Left cardiac atrium (tissue), 4 donors: ENCODE measurements at regions not wholly inside any gene's neighbourhood (a gene's known extent, or its start where the extent isn't known, plus 50 kb on each side); places are given as distances from the start of the nearest gene placed in this dataset.
A peak's percentile ranks its signal among the peaks of the same experiment; 100 is the strongest.

Experiments
- ATAC-seq, 2 donors: fragments of 200-7000 bp; cut with Tn5 transposase; one replicate each; pipeline ENCODE4 v1.9.1; 2020; ENCODE audit warnings: mild to moderate bottlenecking in 2 of 2, moderate library complexity in 2 of 2
- DNase-seq: peaks from one replicate; pipeline ENCODE4 v3.0.0-alpha.2; 2020
- intact Hi-C, 2 donors: fragments of 100-400 bp; cut with DNase I; formaldehyde crosslinking; loops; one replicate each; pipeline versions ENCODE4 v1.14.1 to v1.15.1; 2022 to 2023
- donor health status: DM: no; HTN: yes; CAD: no.
- donor health status: DM: no; HTN: yes; CAD: no; lungs with severe emphysema.
- donor health status: DM: yes; HTN: yes; CAD: no.
- donor health status: Dilated cardiomyopathy.

DNA sequence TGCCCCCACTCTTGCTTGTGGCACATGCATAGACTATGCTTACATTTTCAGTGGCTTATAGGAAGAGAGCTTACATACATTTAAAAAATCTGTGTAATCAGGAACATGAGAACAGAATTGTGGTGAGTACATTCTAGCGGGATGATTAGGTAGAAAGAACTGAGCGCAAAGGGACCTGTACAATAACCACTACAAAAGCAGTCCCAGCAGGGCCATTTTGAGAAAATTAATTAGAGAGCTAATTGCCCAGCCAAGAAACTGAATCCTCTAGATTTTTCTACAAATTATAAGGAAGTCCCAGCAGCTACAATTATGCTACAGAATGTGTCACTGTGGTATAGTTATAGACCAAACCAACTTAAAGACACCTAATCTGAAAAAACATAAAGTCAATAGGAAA, 105.6 kb upstream of the TNFAIP3 start:
- intact Hi-C loops, result no loop called here
- no peak for ATAC-seq

DNA sequence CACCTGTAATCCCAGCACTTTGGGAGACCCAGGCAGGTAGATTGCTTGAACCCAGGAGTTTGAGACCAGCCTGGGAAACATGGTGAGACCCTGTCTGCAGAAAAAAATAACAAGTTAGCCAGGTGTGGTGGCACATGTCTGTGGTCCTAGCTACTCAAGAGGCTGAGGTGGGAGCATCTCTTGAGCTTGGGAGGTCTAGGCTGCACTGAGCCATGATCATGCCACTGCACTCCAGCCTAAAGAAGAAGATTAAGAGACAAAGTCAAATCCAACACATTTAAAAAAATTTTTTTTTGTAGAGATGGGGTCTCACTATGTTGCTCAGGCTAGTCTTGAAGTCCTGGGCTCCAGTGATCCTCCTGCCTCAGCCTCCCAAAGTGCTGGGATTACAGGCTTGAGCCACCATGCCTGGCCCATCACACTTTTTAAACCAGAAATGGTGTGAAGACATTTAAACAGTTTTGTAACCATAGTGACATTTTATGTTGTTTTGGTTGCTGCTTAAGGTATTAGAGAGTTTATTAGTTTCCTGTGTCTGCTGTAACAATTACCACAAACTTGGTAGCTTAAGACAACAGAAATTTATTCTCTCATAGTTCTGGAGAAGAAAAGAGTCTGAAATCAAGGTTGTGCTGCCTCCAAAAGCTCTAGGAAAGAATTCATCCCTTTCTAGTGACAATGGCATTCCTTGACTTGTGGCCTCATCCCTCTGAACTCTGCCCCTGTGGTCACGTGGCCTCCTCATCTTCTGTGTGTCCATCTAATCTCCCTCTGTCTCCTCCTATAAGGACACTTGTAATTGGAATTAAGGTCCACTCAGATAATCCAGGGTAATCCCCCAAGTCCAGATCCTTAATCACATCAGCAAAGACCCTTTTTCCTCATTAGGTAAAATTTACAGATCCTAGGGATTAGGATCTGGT, 104.6 kb upstream of the TNFAIP3 start:
- no peak for ATAC-seq
- intact Hi-C loops, result no loop called here
- no peak for DNase-seq

More for the DNA sequence above, 105.6 kb upstream of the TNFAIP3 start:
- DNase-seq, result no peak

DNA sequence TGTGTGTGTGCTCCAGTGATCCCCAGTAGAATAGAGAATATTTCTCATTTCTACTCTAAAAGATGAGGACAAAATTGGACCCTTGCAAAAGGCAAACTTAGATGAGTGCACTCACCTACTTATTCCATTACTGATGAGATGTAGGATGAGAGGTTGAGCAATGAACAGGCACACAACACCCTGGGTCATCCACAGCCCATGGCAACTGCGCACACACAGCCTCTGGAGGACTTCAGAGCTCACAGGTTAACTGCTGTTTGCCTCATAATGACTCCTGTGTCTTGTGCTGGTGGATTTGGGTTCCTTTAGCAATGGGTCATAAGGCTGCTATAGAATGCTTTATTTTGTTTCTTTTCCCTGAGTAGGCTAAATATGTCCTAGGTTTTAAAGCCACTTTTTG, 103.6 kb upstream of the TNFAIP3 start:
- ATAC-seq (no peak), DNase-seq (no peak)
- intact Hi-C loops, result no loop called here

DNA sequence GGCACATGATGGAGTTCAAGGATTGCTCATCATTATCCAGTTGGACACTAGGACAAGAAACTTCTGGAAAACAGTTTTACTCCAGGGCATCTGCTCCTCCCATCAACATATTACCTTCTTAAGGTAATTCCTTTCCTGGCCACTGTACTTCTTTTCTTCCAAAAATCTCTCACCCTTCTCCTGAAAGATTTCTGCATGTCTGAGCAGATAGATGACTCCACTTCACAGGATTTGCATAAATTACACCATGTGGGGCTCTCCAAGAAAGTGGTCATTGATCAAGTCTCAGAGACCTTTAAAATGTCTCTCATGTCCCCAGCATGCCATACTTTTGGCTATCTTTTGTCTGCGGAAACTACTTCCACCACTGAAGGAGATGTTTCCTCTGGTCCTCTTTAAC, 103.2 kb upstream of the TNFAIP3 start:
- DNase-seq (no peak), ATAC-seq (no peak)
- intact Hi-C loops, result no loop called here

DNA sequence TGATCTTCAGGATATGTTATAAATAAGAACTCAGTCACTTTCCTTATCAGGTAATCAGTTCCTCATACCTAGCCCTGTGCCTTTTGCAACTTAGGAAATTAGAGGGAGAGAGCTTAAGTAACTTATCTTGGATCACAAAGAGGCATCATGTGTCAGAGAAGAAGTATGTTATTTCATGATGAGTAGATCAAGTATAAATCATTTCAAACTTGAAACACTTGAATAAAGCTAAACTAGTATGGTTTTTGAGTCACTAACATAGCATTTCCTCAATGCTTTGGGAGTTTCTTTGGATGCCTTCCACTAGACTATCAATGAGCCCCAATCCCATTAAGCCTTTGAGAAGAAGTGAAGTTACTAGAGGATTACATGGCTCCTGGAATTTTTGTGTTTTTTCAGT, 102.6 kb upstream of the TNFAIP3 start:
- intact Hi-C loops, result no loop called here
- ATAC-seq (no peak), DNase-seq (no peak)

DNA sequence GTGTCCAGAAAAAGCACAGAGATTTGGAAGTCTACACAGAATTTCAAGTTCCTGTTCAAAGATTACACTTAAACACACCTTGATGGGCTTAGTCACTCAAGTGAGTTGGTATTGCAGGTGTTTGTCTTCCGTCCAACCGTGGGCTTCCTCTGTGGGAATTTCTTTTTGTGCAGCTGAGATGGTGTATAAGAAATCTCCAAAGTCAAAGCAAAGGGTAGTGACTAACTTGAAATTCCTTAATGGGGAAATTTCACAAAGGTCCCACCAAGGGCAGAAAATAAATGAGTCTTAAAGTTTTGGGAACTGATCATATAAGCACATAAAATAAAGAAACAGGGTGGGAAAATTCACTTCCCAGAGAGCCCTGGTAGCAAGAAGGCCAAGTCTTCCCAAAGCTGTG, 102.0 kb upstream of the TNFAIP3 start:
- DNase-seq, result no peak
- no peak for ATAC-seq
- intact Hi-C loops, result no loop called here

DNA sequence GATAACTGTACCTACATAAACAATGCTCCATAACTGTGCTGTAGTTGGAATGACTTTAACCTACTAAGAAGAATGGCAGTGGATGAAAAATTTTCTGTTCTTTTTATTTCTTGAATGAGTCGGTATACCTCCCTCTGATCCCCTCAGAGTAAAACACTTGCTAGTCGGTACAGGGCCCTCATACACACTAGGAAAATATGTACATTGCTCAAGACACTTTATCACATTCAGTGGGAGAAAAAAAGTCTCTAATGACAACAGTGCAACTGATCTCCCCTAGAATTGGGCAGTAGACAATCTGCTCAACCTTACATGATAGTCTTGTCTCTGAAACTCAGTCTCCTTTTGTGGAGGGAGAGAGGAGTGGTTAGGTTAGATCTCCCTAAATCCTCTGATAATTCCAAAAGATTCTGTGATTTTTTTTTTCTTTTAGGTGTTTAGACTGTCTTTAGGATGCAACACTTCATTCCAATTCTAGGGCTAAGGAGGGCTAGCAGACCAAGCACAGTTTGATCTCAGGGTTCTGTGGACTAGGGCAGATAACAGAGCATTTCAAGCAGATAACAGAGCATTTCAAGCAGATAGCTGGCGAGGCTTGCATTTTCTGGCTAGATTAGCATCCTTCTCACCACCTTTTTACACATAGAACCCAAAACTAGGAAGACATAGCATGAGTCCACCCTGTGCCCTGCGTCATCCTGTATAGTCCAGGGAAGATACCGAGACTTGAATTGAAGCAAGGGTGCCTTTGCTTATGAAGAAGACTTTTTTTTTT, 100.3 kb upstream of the TNFAIP3 start:
- DNase-seq (no peak), ATAC-seq (no peak)
- intact Hi-C loops, result no loop called here

DNA sequence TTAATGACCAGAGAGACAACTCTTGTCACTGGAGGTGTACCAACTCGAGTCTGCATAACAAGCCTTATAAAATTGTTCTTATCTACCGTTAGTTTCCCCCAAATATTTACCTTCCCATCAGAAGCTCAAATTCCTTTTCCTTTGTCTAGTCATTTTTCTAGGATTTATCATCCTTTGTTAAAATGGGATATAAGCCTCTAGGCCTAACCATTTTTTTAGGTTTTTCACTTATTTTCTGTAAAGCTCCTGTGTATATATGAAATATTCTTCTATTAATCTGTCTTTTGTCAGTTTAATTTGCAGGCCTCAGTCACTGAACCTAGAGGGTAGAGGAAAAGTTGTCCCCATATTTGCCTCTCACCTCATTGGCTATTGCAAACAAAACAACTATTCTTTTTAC, 99.6 kb upstream of the TNFAIP3 start:
- DNase-seq (no peak), ATAC-seq (no peak)
- intact Hi-C loops, result no loop called here

DNA sequence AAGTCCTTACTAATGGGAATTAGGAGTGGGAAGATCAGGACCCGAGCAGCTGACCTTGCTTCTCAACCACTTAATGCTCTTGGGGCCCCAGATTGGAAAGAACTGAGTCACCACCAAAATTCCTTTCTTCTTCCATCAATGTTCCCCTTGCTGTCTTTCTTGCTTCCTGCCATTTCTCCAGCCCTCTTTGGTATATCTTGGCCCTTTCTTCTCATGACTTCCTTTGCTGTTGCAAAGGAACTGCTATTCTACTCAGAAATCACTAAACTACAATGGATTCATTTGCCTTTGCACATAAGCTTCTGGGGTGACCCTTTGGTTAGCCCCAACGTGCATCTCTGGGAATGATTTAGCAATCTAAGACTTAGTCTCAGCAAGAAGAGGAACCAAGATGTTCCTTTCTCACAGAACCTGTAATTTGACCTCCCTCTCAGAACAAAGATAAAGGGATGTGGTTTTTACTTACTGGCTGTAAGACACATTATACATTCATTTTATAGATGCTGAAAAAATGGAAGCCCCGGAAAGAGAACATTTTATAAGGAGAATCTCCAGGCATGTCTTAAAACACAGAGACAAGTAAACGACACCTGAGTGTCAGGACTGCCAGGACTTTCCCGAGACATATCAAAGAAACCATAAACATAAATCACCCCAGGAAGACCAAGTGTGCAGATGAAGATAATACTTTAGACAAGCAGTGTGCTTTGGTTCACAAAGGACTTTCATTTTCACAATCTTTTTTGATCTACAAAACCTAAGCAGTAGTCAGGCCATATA, 99.0 kb upstream of the TNFAIP3 start:
- ATAC-seq, result no peak
- no peak for DNase-seq
- intact Hi-C loops, result no loop called here

DNA sequence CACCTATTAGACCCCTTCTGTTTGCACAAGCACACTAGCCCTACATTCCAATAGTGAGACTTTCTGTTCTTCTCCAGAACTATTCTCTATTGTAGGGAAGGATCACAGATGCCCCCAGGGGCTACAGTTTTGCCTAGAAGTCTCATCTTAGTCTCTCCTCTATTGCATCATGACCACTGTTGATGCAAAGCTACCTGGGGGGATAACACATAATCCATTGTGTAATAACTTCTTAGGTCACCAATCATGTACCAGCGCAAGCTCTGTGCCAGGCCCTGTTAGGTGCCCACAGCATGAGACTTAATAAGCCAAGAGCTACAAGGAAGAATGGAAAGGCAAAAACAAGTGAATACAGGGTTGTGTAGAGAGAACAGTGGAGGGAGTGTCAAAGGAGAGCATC, 98.1 kb upstream of the TNFAIP3 start:
- intact Hi-C loops, result no loop called here
- ATAC-seq, result no peak
- no peak for DNase-seq

DNA sequence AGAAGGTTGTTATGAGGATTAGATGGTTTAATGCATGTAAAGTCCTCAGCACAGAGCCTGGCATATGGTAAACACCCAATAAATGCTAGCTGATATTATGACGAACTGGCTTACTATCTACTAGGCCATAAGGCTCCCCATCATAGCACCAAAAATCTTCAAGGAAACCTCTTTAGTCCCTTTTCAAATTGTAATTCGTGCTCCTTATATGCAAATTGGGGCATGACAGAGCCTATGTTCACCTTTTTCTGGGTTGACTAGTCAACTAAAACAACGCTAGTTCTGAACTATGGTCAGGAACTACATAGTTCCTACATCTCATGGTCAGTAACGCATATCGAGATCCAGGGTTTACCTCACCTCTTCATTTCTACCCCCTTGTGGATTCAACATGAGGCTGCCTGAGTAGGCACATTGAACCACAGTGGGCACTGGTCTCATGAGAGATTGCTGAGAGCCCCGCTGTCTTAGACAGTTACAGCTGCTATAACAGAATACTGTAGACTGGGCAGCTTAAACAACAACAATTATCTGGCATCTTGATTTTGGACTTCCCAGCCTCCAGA, 97.2 kb upstream of the TNFAIP3 start:
- ATAC-seq, result no peak
- no peak for DNase-seq
- intact Hi-C loops, result no loop called here

DNA sequence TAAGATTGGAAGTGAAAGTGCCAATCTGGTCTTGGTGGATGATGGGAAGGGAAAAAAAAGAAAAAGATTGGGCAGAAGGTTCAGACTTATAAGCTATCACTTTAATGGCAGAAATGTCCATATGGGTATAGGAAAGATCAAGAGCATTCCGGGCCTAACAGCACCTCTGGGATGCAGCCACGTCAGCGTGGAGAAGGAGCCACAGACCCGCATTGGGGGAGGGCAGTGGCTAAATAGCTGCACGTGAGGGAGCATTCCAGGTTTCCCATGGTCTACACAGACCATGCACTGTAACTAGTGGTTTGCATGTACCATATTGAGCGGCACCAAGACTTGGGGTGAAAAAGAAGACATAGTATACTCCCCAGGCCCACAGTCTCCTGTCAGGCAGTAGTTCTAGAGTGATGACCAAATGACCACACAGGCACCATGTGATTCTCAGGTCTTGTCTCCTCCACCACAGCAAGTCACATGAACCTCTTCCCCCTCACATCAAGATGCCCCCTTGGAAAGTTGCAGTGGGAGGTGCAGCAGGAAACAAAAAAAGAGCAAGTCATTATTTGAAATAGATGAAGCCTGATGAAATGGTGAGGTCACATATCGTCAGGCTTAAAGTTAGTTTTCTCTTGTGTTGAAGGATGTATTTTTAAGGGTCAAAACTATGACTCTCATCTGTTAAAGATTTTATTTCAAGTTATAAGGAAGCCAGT, 94.4 kb upstream of the TNFAIP3 start:
- DNase-seq (no peak), ATAC-seq (no peak)
- intact Hi-C loops, result no loop called here

DNA sequence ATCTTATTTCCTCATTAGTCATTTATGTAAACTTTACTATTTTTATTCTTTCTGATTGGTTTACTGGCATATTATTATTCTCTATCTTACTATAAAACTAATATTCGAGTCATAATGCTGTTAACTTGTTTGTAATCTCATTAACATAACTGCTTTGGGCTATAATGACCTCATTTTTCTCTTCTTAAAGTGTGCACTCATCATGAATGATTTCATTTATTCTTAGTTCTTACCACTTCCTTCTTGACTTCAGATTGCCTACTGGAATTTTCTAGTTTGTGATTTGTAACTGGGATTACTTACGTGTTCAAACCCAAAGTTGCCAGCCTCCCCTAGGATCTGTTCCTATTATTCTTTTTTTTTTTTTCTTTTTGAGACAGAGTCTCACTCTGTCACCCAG, 91.8 kb upstream of the TNFAIP3 start:
- no peak for ATAC-seq
- intact Hi-C loops, result no loop called here
- DNase-seq, result no peak

DNA sequence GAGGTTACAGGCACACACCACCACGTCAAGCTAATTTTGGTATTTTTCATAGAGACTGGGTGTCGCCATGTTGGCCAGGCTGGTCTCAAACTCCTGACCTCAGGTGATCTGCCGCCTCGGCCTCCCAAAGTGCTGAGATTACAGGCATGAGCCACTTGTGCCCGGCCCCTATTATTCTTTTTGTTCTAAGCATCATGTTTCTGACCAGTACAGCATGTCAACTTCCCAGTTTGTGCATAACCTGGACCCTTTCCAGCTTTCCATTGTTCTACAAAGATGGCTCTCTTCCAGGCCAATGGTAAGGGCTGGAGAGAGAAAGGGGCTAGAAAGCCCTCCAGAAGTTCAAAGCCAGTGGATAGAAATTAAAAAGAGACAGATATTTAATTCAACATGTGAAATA, 91.3 kb upstream of the TNFAIP3 start:
- DNase-seq, result no peak
- peak in 1 of 2 donors; percentile 39 for ATAC-seq
- intact Hi-C loops, result no loop called here

DNA sequence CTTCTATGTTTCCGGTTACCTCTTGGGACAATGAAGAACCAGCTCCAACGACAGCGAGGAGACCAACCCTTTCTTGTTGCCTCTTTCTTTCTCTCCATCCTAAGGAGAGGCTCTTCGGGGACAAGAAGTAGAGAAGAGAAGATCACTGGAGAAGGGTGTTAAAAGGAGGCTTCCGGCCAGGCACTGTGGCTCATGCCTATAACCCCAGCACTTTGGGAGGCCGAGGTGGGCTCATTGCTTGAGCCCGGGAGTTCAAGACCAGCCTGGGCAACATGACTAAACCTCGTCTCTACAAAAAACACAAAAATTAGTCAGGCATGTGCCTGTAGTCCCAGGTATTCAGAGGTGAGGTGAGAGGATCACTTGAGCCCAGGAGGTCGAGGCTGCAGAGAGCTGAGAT, 90.8 kb upstream of the TNFAIP3 start:
- ATAC-seq (no peak), DNase-seq (no peak)
- intact Hi-C loops, result no loop called here

DNA sequence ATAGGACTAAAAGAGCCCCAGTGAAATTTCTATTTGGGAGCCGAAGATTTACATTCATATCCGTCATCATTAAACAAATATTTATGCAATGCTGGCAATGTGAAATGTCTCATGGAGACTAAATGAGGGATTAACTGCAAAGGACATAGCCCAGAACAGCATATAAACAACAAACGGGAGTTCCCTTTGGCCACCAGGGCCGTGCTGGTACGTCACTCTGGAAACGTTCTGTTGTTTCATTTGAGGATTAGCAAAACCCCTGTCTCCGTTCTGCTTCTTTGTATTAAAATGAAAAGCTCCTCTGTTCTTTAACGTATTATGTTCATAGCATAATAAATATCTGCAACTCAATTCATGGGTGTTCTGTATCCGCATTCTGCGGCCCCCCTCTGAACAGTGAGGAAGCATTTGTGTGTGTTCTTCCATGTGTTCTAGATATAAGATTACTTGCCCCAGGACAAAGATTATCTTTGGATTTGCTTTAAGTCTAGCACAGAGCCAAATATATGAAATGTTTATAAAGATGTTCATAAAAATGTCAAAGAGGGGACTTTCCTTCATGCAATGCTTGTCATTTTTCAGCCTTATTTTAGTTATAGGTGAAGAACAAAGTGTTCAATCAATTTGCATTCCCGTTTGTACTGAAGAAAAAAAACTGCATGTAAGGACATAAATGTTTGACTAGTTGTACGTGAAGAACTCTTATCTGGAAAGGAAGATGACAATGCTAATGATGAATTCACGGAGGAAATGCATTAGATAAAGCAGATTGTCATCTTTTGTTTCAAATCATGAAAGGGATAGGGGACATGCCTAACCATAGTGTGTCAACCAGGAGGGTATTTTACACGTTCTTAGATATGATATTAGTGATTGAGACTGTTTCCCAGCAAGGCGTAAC, 90.0 kb upstream of the TNFAIP3 start:
- DNase-seq, result no peak
- no peak for ATAC-seq
- intact Hi-C loops, result no loop called here

DNA sequence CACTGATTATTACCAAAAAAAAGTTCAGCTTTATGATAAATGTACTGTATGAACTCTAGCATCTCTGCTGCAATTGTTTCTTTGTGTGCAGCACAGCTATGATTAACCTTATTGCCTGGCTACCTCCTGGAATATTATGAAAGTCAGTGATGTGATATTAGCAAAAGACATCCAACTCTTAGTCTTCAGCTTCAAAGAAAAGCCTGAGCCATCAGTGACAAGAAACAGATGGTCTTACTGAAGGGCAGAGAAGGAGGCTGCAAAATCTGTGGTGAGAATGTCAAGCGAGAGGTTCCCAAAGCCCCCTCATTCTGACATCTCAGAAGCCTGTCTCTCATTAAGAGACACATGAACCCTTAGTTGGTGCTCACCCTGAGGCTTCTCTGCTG, 89.4 kb upstream of the TNFAIP3 start:
- intact Hi-C loops, result no loop called here

DNA sequence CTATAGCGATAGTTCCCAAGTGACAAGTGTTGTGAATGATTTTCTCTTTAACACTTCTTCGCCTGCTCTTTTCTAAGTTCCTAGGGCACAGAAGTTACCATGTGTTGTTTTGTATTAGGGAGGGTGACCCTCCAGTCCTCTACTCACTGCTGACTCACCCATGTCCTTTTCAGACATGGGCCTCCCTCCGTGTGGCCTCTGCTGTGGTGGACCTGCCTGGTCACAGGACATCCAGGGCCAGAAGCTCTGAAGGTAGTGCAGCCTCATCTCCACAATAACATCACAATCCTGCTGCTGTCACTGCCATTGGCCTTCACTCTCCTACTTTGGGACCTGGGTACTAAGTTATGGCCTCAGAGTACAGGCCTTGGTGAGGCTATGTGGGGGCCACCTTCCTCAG, 87.1 kb upstream of the TNFAIP3 start:
- no peak for DNase-seq
- intact Hi-C loops, result no loop called here
- ATAC-seq, result peak in 1 of 2 donors; percentile 22

More for the DNA sequence above, 89.4 kb upstream of the TNFAIP3 start:
- no peak for DNase-seq
- ATAC-seq, result no peak
